ENCODE measurements at regions not wholly inside any gene's neighbourhood (a gene's known extent, or its start where the extent isn't known, plus 50 kb on each side); places are given as distances from the start of the nearest gene placed in this dataset.

GRCh38 chr3:178393824-178394223 is 142.4 kb upstream of the KCNMB2 start:
- Histone ChIP-seq H3K4me3 (no peak overlapping the region), H3K27ac (peak overlapping the region; percentile 36 to 39), H3K27me3 (no peaks in the 10 kb centered on the region), H3K4me1 (peaks cover 0 to 32% (median 5%) of the 10 kb centered on the region in 4 donors), H3K36me3 (no peaks in the 10 kb centered on the region), H3K9me3 (no peaks in the 10 kb centered on the region)
- no peak for DNase-seq
- TF ChIP-seq, protein P1, sequence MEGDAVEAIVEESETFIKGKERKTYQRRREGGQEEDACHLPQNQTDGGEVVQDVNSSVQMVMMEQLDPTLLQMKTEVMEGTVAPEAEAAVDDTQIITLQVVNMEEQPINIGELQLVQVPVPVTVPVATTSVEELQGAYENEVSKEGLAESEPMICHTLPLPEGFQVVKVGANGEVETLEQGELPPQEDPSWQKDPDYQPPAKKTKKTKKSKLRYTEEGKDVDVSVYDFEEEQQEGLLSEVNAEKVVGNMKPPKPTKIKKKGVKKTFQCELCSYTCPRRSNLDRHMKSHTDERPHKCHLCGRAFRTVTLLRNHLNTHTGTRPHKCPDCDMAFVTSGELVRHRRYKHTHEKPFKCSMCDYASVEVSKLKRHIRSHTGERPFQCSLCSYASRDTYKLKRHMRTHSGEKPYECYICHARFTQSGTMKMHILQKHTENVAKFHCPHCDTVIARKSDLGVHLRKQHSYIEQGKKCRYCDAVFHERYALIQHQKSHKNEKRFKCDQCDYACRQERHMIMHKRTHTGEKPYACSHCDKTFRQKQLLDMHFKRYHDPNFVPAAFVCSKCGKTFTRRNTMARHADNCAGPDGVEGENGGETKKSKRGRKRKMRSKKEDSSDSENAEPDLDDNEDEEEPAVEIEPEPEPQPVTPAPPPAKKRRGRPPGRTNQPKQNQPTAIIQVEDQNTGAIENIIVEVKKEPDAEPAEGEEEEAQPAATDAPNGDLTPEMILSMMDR (IDR thresholded peaks at IDR 0.05) = no peak
- intact Hi-C loops (cut with DNase I; ENCODE audit: low total_unique reads) = no loop called here

GRCh38 chr3:178396318-178396717 is 139.9 kb upstream of the KCNMB2 start:
- Histone ChIP-seq H3K4me1 (peaks cover 0 to 32% (median 5%) of the 10 kb centered on the region in 4 donors), H3K4me3 (no peak overlapping the region), H3K36me3 (no peaks in the 10 kb centered on the region), H3K27me3 (no peaks in the 10 kb centered on the region), H3K27ac (no peak overlapping the region), H3K9me3 (no peaks in the 10 kb centered on the region)
- intact Hi-C loops (cut with DNase I; ENCODE audit: low total_unique reads) = no loop called here
- DNase-seq = no peak
- TF ChIP-seq, protein P1 (IDR thresholded peaks at IDR 0.05) = no peak

DNA sequence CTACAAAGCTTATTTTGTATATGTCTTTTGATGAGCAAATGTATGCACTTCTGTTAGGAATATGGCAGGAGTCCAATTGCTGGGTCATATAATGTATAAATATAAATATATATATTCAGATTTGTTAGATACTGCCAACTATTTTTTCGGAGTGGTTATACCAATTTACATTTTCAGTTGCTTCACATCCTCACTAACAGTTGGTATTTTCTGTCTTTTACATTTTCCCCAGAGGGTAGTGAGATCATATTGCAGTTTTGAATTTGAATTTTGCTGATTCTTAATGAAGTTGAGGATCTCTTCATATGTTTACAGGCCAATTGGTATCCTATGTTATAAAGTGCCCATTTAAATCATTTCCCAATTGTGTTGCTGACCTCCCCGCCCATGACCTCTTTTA is 139.0 kb upstream of the KCNMB2 start:
- H3K4me3 ChIP-seq = no peak overlapping the region
- no peak overlapping the region for H3K27ac ChIP-seq
- H3K27me3 ChIP-seq = no peaks in the 10 kb centered on the region
- no peaks in the 10 kb centered on the region for H3K36me3 ChIP-seq
- intact Hi-C loops (cut with DNase I; ENCODE audit: low total_unique reads) = no loop called here
- TF ChIP-seq, protein P1 (IDR thresholded peaks at IDR 0.05) = no peak
- H3K4me1 ChIP-seq = peaks cover 0 to 28% (median 5%) of the 10 kb centered on the region in 4 donors
- no peaks in the 10 kb centered on the region for H3K9me3 ChIP-seq
- no peak for DNase-seq

- intact Hi-C loops (cut with DNase I; ENCODE audit: low total_unique reads) = no loop called here
- no peak for DNase-seq
- Histone ChIP-seq H3K4me3 (no peak overlapping the region), H3K27me3 (no peaks in the 10 kb centered on the region), H3K36me3 (no peaks in the 10 kb centered on the region), H3K9me3 (no peaks in the 10 kb centered on the region), H3K27ac (no peak overlapping the region), H3K4me1 (peaks cover 0 to 21% (median 2%) of the 10 kb centered on the region in 4 donors)
- TF ChIP-seq, protein P1 (IDR thresholded peaks at IDR 0.05) = no peak
Measured at GRCh38 chr3:178397836-178398235, 138.4 kb upstream of the KCNMB2 start.

GRCh38 chr3:178404961-178405360 is 131.3 kb upstream of the KCNMB2 start:
- TF ChIP-seq, protein P1 (IDR thresholded peaks at IDR 0.05) = no peak
- H3K4me3 ChIP-seq = no peak overlapping the region
- intact Hi-C loops (cut with DNase I; ENCODE audit: low total_unique reads) = no loop called here
- H3K4me1 ChIP-seq = peaks cover 0 to 17% (median 3%) of the 10 kb centered on the region in 4 donors
- no peak overlapping the region for H3K27ac ChIP-seq
- DNase-seq = no peak
- no peaks in the 10 kb centered on the region for H3K9me3 ChIP-seq
- no peaks in the 10 kb centered on the region for H3K27me3 ChIP-seq
- H3K36me3 ChIP-seq = no peaks in the 10 kb centered on the region

GRCh38 chr3:178405531-178405930 is 130.7 kb upstream of the KCNMB2 start:
- no peaks in the 10 kb centered on the region for H3K36me3 ChIP-seq
- peaks cover 0 to 17% (median 3%) of the 10 kb centered on the region in 4 donors for H3K4me1 ChIP-seq
- H3K27ac ChIP-seq = no peak overlapping the region
- H3K27me3 ChIP-seq = no peaks in the 10 kb centered on the region
- DNase-seq = no peak
- intact Hi-C loops (cut with DNase I; ENCODE audit: low total_unique reads) = no loop called here
- H3K4me3 ChIP-seq = no peak overlapping the region
- TF ChIP-seq, protein P1 (IDR thresholded peaks at IDR 0.05) = no peak
- H3K9me3 ChIP-seq = no peaks in the 10 kb centered on the region
